Lower lobe of right lung (tissue), 2 donors: ENCODE measurements at regions not wholly inside any gene's neighbourhood (a gene's known extent, or its start where the extent isn't known, plus 50 kb on each side); places are given as distances from the start of the nearest gene placed in this dataset.

ENCODE experiments used
- ATAC-seq, 2 donors: fragments of 200-7000 bp; cut with Tn5 transposase; one replicate each; pipeline ENCODE4 v1.9.1; 2020 to 2022; ENCODE audit warnings: mild to moderate bottlenecking in 2 of 2, moderate library complexity in 2 of 2
- DNase-seq: peaks from one replicate; pipeline ENCODE4 v3.0.0-alpha.2; 2020
- H3K27ac ChIP-seq: fragments of 200-600 bp; one replicate; pipeline ENCODE4 v1.8.0; 2022
- H3K27me3 ChIP-seq: fragments of 200-600 bp; one replicate; pipeline ENCODE4 v1.8.0; 2022; ENCODE audit warnings: low read depth
- H3K36me3 ChIP-seq: fragments of 200-600 bp; one replicate; pipeline ENCODE4 v1.8.0; 2022; ENCODE audit warnings: mild to moderate bottlenecking
- H3K4me1 ChIP-seq: fragments of 200-600 bp; one replicate; pipeline ENCODE4 v1.8.0; 2022
- H3K4me3 ChIP-seq: fragments of 200-600 bp; one replicate; pipeline ENCODE4 v1.8.0; 2022; ENCODE audit warnings: mild to moderate bottlenecking
- H3K9me3 ChIP-seq: fragments of 200-600 bp; one replicate; pipeline ENCODE4 v1.8.0; 2022
- intact Hi-C: fragments of 100-400 bp; cut with DNase I; formaldehyde crosslinking; loops from one replicate; pipeline ENCODE4 v1.11.0; 2022
- TF ChIP-seq, protein P1 (sequence below): fragments of 200-600 bp; IDR thresholded peaks from one replicate; pipeline ENCODE4 v1.8.0; 2022; ENCODE audit warnings: antibody characterized with exemption, mild to moderate bottlenecking
- donor health status: DM: no; HTN: yes; CAD: no; lungs with severe emphysema.

DNA sequence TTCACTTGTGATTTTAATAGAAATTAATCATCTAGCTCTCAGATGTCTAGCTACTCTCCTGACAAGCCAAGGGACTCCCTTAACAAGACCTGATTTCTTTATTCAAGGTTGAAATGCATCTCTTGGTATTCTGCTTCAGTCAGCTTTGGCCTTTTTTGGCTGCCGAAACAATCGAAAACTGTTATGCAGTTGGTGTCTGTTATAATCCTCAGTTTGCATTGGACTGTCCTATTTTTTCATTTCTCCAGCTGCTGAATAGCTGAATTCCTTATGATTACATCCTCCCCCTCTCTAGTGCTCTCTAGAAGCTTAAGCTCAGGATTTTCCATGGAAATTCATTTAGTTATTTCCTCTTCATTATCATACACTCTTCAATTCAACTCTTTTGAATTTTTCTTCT is 177.2 kb downstream of the TRIML1 start:
- no peak for DNase-seq
- H3K9me3 ChIP-seq, result no peaks in the 10 kb centered on the region
- TF ChIP-seq, protein P1, sequence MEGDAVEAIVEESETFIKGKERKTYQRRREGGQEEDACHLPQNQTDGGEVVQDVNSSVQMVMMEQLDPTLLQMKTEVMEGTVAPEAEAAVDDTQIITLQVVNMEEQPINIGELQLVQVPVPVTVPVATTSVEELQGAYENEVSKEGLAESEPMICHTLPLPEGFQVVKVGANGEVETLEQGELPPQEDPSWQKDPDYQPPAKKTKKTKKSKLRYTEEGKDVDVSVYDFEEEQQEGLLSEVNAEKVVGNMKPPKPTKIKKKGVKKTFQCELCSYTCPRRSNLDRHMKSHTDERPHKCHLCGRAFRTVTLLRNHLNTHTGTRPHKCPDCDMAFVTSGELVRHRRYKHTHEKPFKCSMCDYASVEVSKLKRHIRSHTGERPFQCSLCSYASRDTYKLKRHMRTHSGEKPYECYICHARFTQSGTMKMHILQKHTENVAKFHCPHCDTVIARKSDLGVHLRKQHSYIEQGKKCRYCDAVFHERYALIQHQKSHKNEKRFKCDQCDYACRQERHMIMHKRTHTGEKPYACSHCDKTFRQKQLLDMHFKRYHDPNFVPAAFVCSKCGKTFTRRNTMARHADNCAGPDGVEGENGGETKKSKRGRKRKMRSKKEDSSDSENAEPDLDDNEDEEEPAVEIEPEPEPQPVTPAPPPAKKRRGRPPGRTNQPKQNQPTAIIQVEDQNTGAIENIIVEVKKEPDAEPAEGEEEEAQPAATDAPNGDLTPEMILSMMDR, result no peak
- no peak overlapping the region for H3K4me3 ChIP-seq
- ATAC-seq, result no peak
- no peaks in the 10 kb centered on the region for H3K27me3 ChIP-seq
- no peak overlapping the region for H3K27ac ChIP-seq
- intact Hi-C loops, result no loop called here
- H3K4me1 ChIP-seq, result no peaks in the 10 kb centered on the region
- no peaks in the 10 kb centered on the region for H3K36me3 ChIP-seq

DNA sequence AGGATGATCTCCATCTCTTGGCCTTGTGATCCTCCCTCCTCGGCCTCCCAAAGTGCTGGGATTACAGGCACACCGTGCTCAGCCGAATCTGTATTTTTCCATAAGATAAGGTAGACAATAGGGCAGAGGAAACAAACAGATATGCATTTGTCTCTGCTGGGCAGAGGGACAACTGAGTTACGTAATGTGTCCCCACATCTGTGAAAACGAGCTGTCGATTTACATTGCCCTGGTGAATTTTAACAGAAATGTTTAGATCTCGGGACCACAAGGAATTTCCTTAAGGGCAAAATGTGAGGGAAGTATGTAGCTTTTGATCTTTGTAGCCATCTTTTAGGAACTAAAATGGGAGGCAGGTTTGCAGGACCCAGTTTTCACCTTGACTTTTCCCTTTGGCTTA is 189.7 kb downstream of the TRIML1 start:
- Histone ChIP-seq H3K27me3 (no peaks in the 10 kb centered on the region), H3K4me3 (no peak overlapping the region), H3K36me3 (no peaks in the 10 kb centered on the region), H3K4me1 (no peaks in the 10 kb centered on the region), H3K9me3 (no peaks in the 10 kb centered on the region), H3K27ac (no peak overlapping the region)
- DNase-seq (no peak), ATAC-seq (no peak)
- TF ChIP-seq, protein P1, result no peak
- intact Hi-C loops, result no loop called here

DNA sequence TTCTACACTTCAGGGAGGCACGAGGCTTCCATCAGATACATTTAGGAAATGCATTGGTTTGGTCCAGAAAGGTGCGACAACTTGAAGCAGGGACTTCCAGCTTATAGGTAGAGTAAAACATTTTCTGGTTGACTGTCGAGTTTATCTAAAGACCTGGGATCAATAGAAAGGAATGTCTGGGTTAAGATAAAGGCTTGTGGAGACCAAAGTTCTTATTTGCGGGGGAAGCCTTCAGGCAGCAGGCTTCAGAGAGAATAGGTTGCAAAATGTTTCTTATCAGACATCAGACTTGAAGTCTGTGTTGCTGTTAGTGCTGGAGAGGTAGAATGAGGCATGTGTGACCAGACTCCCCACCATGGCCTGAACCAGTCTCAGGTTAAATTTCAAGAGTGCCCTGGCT is 190.3 kb downstream of the TRIML1 start:
- intact Hi-C loops, result no loop called here
- no peak for ATAC-seq
- TF ChIP-seq, protein P1, result no peak
- Histone ChIP-seq H3K27ac (no peak overlapping the region), H3K4me3 (no peak overlapping the region), H3K9me3 (no peaks in the 10 kb centered on the region), H3K36me3 (no peaks in the 10 kb centered on the region), H3K27me3 (no peaks in the 10 kb centered on the region), H3K4me1 (no peaks in the 10 kb centered on the region)
- DNase-seq, result no peak

DNA sequence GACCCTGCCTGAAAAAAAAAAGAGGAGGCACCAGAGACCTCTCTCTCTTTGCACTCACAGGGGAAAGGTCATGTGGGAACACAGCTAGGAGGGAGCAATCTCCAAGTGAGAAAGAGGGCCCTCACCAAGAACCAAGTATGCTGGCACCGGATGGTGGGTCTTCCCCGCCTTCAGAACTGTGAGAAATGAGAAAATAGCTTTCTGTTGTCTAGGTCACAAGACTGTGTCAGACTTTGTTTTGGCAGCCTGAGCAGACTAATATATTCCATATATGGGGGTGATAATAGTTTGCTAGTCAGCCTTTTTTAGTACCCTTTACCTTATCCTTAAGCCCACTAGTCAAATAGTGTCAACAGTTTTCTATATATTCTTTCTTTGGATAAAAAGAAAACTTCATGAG is 193.0 kb downstream of the TRIML1 start:
- ATAC-seq, result no peak
- intact Hi-C loops, result no loop called here

DNA sequence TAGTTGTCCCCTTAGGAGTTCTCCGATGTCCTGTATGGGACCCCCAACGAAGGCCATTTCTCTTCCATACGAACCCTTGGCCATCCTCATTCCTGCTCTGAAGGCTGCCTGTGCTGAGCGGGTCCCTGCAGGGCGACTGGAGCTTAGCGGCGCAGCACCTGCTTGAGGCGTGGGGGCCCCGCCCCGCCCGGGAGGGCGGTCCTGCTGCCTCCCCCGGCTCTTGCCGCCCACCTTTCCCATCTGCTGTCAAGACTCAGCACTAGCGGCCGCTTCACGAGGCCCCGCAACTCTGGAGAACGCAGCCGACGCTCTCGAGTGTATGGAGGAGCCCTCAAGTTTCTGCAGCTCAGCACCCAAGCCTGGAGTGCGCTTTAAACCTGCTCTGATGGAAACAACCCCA is 197.7 kb downstream of the TRIML1 start:
- intact Hi-C loops, result no loop called here
- Histone ChIP-seq H3K4me3 (no peak overlapping the region), H3K27ac (no peak overlapping the region), H3K4me1 (no peaks in the 10 kb centered on the region), H3K9me3 (no peaks in the 10 kb centered on the region), H3K27me3 (no peaks in the 10 kb centered on the region), H3K36me3 (no peaks in the 10 kb centered on the region)
- ATAC-seq (no peak), DNase-seq (no peak)
- TF ChIP-seq, protein P1, result no peak

More for the DNA sequence above, 193.0 kb downstream of the TRIML1 start:
- Histone ChIP-seq H3K36me3 (no peaks in the 10 kb centered on the region), H3K27me3 (no peaks in the 10 kb centered on the region), H3K4me3 (no peak overlapping the region), H3K4me1 (no peaks in the 10 kb centered on the region), H3K27ac (no peak overlapping the region), H3K9me3 (no peaks in the 10 kb centered on the region)
- no peak for DNase-seq
- TF ChIP-seq, protein P1, result no peak

DNA sequence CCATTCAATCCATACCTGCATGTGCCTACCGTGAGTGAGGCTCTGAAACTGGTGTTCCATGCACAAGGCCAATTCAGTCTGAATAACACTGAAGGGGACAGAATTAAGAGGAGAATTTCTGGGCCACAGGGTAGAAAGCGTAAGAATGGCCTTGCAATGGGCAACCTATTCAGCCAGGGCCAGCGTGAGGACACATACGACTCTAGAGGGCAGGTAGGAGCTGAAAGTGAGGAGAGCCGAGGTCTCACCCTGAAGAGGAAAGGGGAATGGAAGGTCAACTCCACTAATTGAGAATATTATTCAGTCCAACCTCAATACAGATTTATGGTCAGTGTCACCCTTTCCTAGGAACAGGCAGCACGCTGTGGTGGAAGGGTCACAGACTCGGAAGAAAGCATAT is 202.2 kb downstream of the TRIML1 start:
- TF ChIP-seq, protein P1, result no peak
- intact Hi-C loops, result no loop called here
- no peaks in the 10 kb centered on the region for H3K4me1 ChIP-seq
- ATAC-seq (no peak), DNase-seq (no peak)
- H3K36me3 ChIP-seq, result no peaks in the 10 kb centered on the region
- H3K9me3 ChIP-seq, result no peaks in the 10 kb centered on the region
- no peak overlapping the region for H3K4me3 ChIP-seq
- H3K27me3 ChIP-seq, result no peaks in the 10 kb centered on the region
- no peak overlapping the region for H3K27ac ChIP-seq
